HEK293T (cell line): ENCODE measurements at regions not wholly inside any gene's neighbourhood (a gene's known extent, or its start where the extent isn't known, plus 50 kb on each side); places are given as distances from the start of the nearest gene placed in this dataset.

Experiments
- ARNT ChIP-seq: fragments of 450-650 bp; IDR thresholded peaks from 2 replicates; pipeline ENCODE4 v1.6.1; 2017; ENCODE audit warnings: mild to moderate bottlenecking
- ELF4 ChIP-seq: fragments of 450-650 bp; IDR thresholded peaks from 2 replicates; pipeline ENCODE4 v1.6.1; 2017; ENCODE audit warnings: antibody characterized with exemption
- FOXA1 ChIP-seq: fragments of 450-650 bp; IDR thresholded peaks from 2 replicates; pipeline ENCODE4 v1.6.1; 2016; ENCODE audit warnings: mild to moderate bottlenecking
- FOXM1 ChIP-seq: fragments of 450-650 bp; IDR thresholded peaks from 2 replicates; pipeline ENCODE4 v1.6.1; 2017; ENCODE audit warnings: mild to moderate bottlenecking, borderline replicate concordance
- HDGF ChIP-seq: fragments of 450-650 bp; IDR thresholded peaks from 2 replicates; pipeline ENCODE4 v1.6.1; 2017; ENCODE audit warnings: antibody characterized with exemption, borderline replicate concordance
- SP1 ChIP-seq: fragments of 450-650 bp; IDR thresholded peaks from 2 replicates; pipeline ENCODE4 v1.6.1; 2017
- SUZ12 ChIP-seq: fragments of 450-650 bp; IDR thresholded peaks from 2 replicates; pipeline ENCODE4 v1.6.1; 2016; ENCODE audit warnings: mild to moderate bottlenecking
- TF ChIP-seq, protein P1 (sequence below): fragments of 450-650 bp; IDR thresholded peaks from 2 replicates; pipeline ENCODE4 v1.6.1; 2016

DNA sequence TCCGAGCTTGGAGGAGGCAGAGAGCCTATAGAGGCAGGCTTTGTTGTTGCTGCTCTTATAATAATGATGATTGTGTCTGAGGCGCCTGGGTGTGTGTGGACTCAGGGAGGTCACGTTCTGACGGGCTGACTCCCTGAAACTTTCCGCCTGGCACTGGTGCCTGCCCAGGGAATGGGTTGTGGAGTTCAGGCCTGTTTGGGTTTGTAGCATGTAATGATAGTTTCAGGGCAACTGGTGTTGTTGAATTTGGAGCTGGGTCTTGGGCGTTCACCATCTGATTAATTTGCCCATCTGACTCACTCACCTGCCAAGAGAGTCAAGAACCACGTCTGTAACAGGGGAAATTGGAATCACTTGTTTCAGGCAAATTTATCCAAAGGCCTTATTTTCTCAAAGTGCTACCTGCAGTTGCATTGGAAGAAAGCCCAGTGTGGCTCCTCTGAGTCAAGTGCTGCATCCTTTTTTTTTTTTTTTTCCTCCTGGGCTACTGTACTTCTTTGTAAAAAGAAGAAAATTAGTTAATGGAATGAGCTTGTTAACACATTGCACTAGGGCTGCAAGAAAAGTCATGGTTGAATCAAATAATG, 386.5 kb downstream of the GADD45G start:
- no peak for TF ChIP-seq ELF4
- TF ChIP-seq SP1 = no peak
- no peak for TF ChIP-seq ARNT
- no peak for TF ChIP-seq FOXM1
- TF ChIP-seq SUZ12 = no peak
- TF ChIP-seq, protein P1, sequence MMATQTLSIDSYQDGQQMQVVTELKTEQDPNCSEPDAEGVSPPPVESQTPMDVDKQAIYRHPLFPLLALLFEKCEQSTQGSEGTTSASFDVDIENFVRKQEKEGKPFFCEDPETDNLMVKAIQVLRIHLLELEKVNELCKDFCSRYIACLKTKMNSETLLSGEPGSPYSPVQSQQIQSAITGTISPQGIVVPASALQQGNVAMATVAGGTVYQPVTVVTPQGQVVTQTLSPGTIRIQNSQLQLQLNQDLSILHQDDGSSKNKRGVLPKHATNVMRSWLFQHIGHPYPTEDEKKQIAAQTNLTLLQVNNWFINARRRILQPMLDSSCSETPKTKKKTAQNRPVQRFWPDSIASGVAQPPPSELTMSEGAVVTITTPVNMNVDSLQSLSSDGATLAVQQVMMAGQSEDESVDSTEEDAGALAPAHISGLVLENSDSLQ = no peak
- no peak for TF ChIP-seq HDGF
- TF ChIP-seq FOXA1 = no peak
